ES-I3 (cell line): ENCODE measurements at regions not wholly inside any gene's neighbourhood (a gene's known extent, or its start where the extent isn't known, plus 50 kb on each side); places are given as distances from the start of the nearest gene placed in this dataset.

Source experiments
- H3K36me3 ChIP-seq: 2 replicates; pipeline ENCODE4 v1.6.1; 2013; ENCODE audit warnings: mild to moderate bottlenecking, low read length, control low read depth, moderate library complexity; ENCODE audit not compliant: insufficient read depth
- H3K4me1 ChIP-seq: 2 replicates; pipeline ENCODE4 v1.6.1; 2013; ENCODE audit warnings: mild to moderate bottlenecking, control low read depth, low read length; ENCODE audit not compliant: insufficient read depth
- H3K9ac ChIP-seq: 2 replicates; pipeline ENCODE4 v1.6.1; 2013; ENCODE audit warnings: low read depth, mild to moderate bottlenecking, low read length, moderate library complexity
- H3K9me3 ChIP-seq: 2 replicates; pipeline ENCODE4 v1.6.1; 2013; ENCODE audit warnings: mild to moderate bottlenecking, low read length, moderate library complexity; ENCODE audit not compliant: control insufficient read depth, insufficient read depth

GRCh38 chrX:148361641-148362040 is 138.8 kb upstream of the AFF2 start:
- H3K4me1 ChIP-seq: no peaks in the 10 kb centered on the region
- H3K36me3 ChIP-seq: no peaks in the 10 kb centered on the region
- H3K9me3 ChIP-seq: no peaks in the 10 kb centered on the region
- no peak overlapping the region for H3K9ac ChIP-seq

GRCh38 chrX:148363471-148364235 is 136.8 kb upstream of the AFF2 start:
- Histone ChIP-seq H3K9me3 (no peaks in the 10 kb centered on the region), H3K36me3 (no peaks in the 10 kb centered on the region), H3K4me1 (no peaks in the 10 kb centered on the region), H3K9ac (no peak overlapping the region)

- no peaks in the 10 kb centered on the region for H3K9me3 ChIP-seq
- no peaks in the 10 kb centered on the region for H3K36me3 ChIP-seq
- no peaks in the 10 kb centered on the region for H3K4me1 ChIP-seq
- H3K9ac ChIP-seq: no peak overlapping the region
Observed at GRCh38 chrX:148365233-148365632, 135.2 kb upstream of the AFF2 start.

GRCh38 chrX:148371291-148371690 is 129.1 kb upstream of the AFF2 start:
- H3K9me3 ChIP-seq: no peaks in the 10 kb centered on the region
- H3K4me1 ChIP-seq: peaks cover 3% of the 10 kb centered on the region; the same call in 1 of the 2 replicates

GRCh38 chrX:148372925-148373324 is 127.5 kb upstream of the AFF2 start:
- Histone ChIP-seq H3K9ac (no peak overlapping the region), H3K36me3 (no peaks in the 10 kb centered on the region), H3K4me1 (peaks cover 3% of the 10 kb centered on the region; the same call in 1 of the 2 replicates), H3K9me3 (no peaks in the 10 kb centered on the region; the same call in 1 of the 2 replicates)

More at GRCh38 chrX:148371291-148371690, 129.1 kb upstream of the AFF2 start:
- H3K9ac ChIP-seq: no peak overlapping the region
- no peaks in the 10 kb centered on the region for H3K36me3 ChIP-seq

GRCh38 chrX:148376342-148376741 is 124.1 kb upstream of the AFF2 start:
- Histone ChIP-seq H3K36me3 (no peaks in the 10 kb centered on the region), H3K9me3 (no peaks in the 10 kb centered on the region; the same call in 1 of the 2 replicates), H3K4me1 (peaks cover 15% of the 10 kb centered on the region), H3K9ac (no peak overlapping the region)

- Histone ChIP-seq H3K36me3 (no peaks in the 10 kb centered on the region), H3K9ac (no peak overlapping the region), H3K9me3 (no peaks in the 10 kb centered on the region; the same call in 1 of the 2 replicates)
Observed at GRCh38 chrX:148380107-148380506, 120.3 kb upstream of the AFF2 start.

GRCh38 chrX:148380650-148381561 is 119.5 kb upstream of the AFF2 start:
- H3K9ac ChIP-seq: no peak overlapping the region; the same call in 1 of the 2 replicates

More at GRCh38 chrX:148380107-148380506, 120.3 kb upstream of the AFF2 start:
- H3K4me1 ChIP-seq: peaks cover 34% of the 10 kb centered on the region

GRCh38 chrX:148381603-148382002 is 118.8 kb upstream of the AFF2 start:
- Histone ChIP-seq H3K4me1 (peaks cover 34% of the 10 kb centered on the region), H3K9ac (no peak overlapping the region), H3K9me3 (no peaks in the 10 kb centered on the region; the same call in 1 of the 2 replicates), H3K36me3 (no peaks in the 10 kb centered on the region)

More at GRCh38 chrX:148380650-148381561, 119.5 kb upstream of the AFF2 start:
- no peaks in the 10 kb centered on the region; the same call in 1 of the 2 replicates for H3K9me3 ChIP-seq
- no peaks in the 10 kb centered on the region for H3K36me3 ChIP-seq
- H3K4me1 ChIP-seq: peaks cover 34% of the 10 kb centered on the region

- Histone ChIP-seq H3K9ac (no peak overlapping the region), H3K4me1 (peaks cover 34% of the 10 kb centered on the region), H3K36me3 (no peaks in the 10 kb centered on the region), H3K9me3 (no peaks in the 10 kb centered on the region)
Observed at GRCh38 chrX:148382983-148383382, 117.4 kb upstream of the AFF2 start.

- no peaks in the 10 kb centered on the region for H3K36me3 ChIP-seq
- no peaks in the 10 kb centered on the region for H3K9me3 ChIP-seq
- H3K9ac ChIP-seq: no peak overlapping the region
- H3K4me1 ChIP-seq: peaks cover 28% of the 10 kb centered on the region
Observed at GRCh38 chrX:148385471-148385870, 114.9 kb upstream of the AFF2 start.

GRCh38 chrX:148389629-148390028 is 110.8 kb upstream of the AFF2 start:
- no peak overlapping the region for H3K9ac ChIP-seq
- H3K36me3 ChIP-seq: no peaks in the 10 kb centered on the region
- no peaks in the 10 kb centered on the region for H3K4me1 ChIP-seq
- no peaks in the 10 kb centered on the region for H3K9me3 ChIP-seq

GRCh38 chrX:148412006-148412405 is 88.4 kb upstream of the AFF2 start:
- H3K36me3 ChIP-seq: no peaks in the 10 kb centered on the region; the same call in 1 of the 2 replicates
- no peak overlapping the region for H3K9ac ChIP-seq
- H3K4me1 ChIP-seq: peaks cover 17% of the 10 kb centered on the region; the same call in 1 of the 2 replicates
- no peaks in the 10 kb centered on the region for H3K9me3 ChIP-seq

GRCh38 chrX:148416142-148416541 is 84.3 kb upstream of the AFF2 start:
- Histone ChIP-seq H3K9ac (no peak overlapping the region), H3K9me3 (no peaks in the 10 kb centered on the region), H3K36me3 (no peaks in the 10 kb centered on the region; the same call in 1 of the 2 replicates), H3K4me1 (peaks cover 17% of the 10 kb centered on the region; the same call in 1 of the 2 replicates)
